HepG2 (cell line): ENCODE measurements at regions not wholly inside any gene's neighbourhood (a gene's known extent, or its start where the extent isn't known, plus 50 kb on each side); places are given as distances from the start of the nearest gene placed in this dataset.

Experiments used
- ATAC-seq: fragments of 200-7000 bp; cut with Tn5 transposase; 3 replicates; pipeline ENCODE4 v1.9.1; 2020; ENCODE audit warnings: mild to moderate bottlenecking, moderate library complexity
- BruUV-seq: library from RNA; stranded (reverse); fragments of 400-500 nt; replicated peaks from 2 replicates; lab custom pipeline; 2021; lab: Mats Ljungman, UMichigan
- CTCF ChIA-PET: fragments of 300-600 bp; formaldehyde crosslinking; extraction: SDS; loops from one replicate; lab custom pipeline; 2021; ENCODE audit warnings: low total read pairs, inconsistent platforms, low intra/inter-chr PET ratio; lab: Yijun Ruan, JAX
- POLR2A ChIA-PET: fragments of 350-600 bp; sonication (Branson Sonifier 250); formaldehyde crosslinking; loops from one replicate; lab custom pipeline; 2020; ENCODE audit warnings: antibody characterized with exemption, inconsistent platforms; lab: Yijun Ruan, JAX
- DNase-seq: peaks from one replicate; pipeline ENCODE4 v3.0.0-alpha.2; 2015; ENCODE audit warnings: low spot score
- FAIRE-seq: peaks from 3 replicates; lab custom pipeline; 2011; peaks lifted over from hg19 to GRCh38; lab: Jason Lieb, UNC
- H2AFZ ChIP-seq: one replicate; pipeline ENCODE4 v1.6.1; 2011; ENCODE audit warnings: low read length, inconsistent platforms
- H3K27ac ChIP-seq: fragments of 300-600 bp; 3 replicates; pipeline ENCODE4 v1.8.0; 2011; ENCODE audit warnings: mixed run types, mild to moderate bottlenecking, mixed read lengths, low read length, inconsistent platforms; ENCODE audit not compliant: insufficient read depth; ENCODE audit errors: extremely low read length
- H3K27me3 ChIP-seq, 2 experiments: fragments of 200-600 bp in 1 of 2; 2 replicates in 1 of 2; 3 replicates in 1 of 2; pipeline versions ENCODE4 v1.6.0 to v1.8.0; 2011; ENCODE audit warnings: low read length in 2 of 2, mild to moderate bottlenecking in 2 of 2, moderate library complexity in 2 of 2, inconsistent platforms in 1 of 2; ENCODE audit not compliant: insufficient read depth in 2 of 2, control insufficient read depth in 1 of 2
- H3K36me3 ChIP-seq, 2 experiments: fragments of 200-600 bp in 1 of 2; replicated peaks in 1 of 2; 2 replicates in 1 of 2; 3 replicates in 1 of 2; pipeline versions ENCODE4 v1.5.1 to v1.8.0; 2011; ENCODE audit warnings: low read length in 2 of 2, inconsistent platforms in 1 of 2; ENCODE audit not compliant: insufficient read depth in 2 of 2, control insufficient read depth in 1 of 2
- H3K4me1 ChIP-seq: 2 replicates; pipeline ENCODE4 v1.5.1; 2012; ENCODE audit warnings: low read length, inconsistent platforms; ENCODE audit not compliant: insufficient read depth
- H3K4me2 ChIP-seq: 2 replicates; pipeline ENCODE4 v1.6.0; 2011; ENCODE audit warnings: low read depth, low read length, inconsistent platforms
- H3K4me3 ChIP-seq, 3 experiments: fragments of 200-600 bp in 1 of 3; sonication (generic), shearing (Covaris generic) in 1 of 3; replicated peaks in 1 of 3; 2 replicates each; pipeline ENCODE4 v1.5.1; 2011 to 2016; ENCODE audit warnings: low read length in 3 of 3, inconsistent platforms in 2 of 3, low read depth in 2 of 3, mild to moderate bottlenecking in 2 of 3, control low read depth in 1 of 3, mixed read lengths in 1 of 3; ENCODE audit not compliant: insufficient read depth in 1 of 3
- H3K79me2 ChIP-seq: one replicate; pipeline ENCODE4 v1.6.1; 2011; ENCODE audit warnings: low read length, inconsistent platforms; ENCODE audit not compliant: insufficient read depth
- H3K9ac ChIP-seq: 2 replicates; pipeline ENCODE4 v1.6.0; 2011; ENCODE audit warnings: mild to moderate bottlenecking, low read depth, low read length, inconsistent platforms; ENCODE audit not compliant: insufficient read depth
- H3K9me3 ChIP-seq: 2 replicates; pipeline ENCODE4 v1.5.1; 2012; ENCODE audit warnings: mild to moderate bottlenecking, low read length
- H4K20me1 ChIP-seq: 2 replicates; pipeline ENCODE4 v1.6.0; 2011; ENCODE audit warnings: inconsistent platforms, mild to moderate bottlenecking, low read length, moderate library complexity; ENCODE audit not compliant: insufficient read depth
- ARNT ChIP-seq: fragments of 450-650 bp; IDR thresholded peaks from 2 replicates; pipeline ENCODE4 v1.6.1; 2017
- CAMTA2 ChIP-seq: sonication (generic); formaldehyde crosslinking; IDR thresholded peaks from 2 replicates; pipeline ENCODE4 v1.4.0; 2020; ENCODE audit warnings: mild to moderate bottlenecking, missing genetic modification reagents, borderline replicate concordance
- FOXJ3 ChIP-seq: sonication (generic); formaldehyde crosslinking; IDR thresholded peaks from 2 replicates; pipeline ENCODE4 v1.4.0; 2020; ENCODE audit warnings: missing genetic modification reagents, mild to moderate bottlenecking, borderline replicate concordance
- HNF4A ChIP-seq: sonication (generic); formaldehyde crosslinking; IDR thresholded peaks from 2 replicates; pipeline ENCODE4 v1.4.0; 2020; ENCODE audit warnings: missing genetic modification reagents
- NR2F1 ChIP-seq, 2 experiments: fragments of 450-650 bp in 1 of 2; formaldehyde crosslinking in 1 of 2; IDR thresholded peaks; 2 replicates each; pipeline versions ENCODE4 v1.5.0 to v1.6.1; 2016 to 2020; ENCODE audit warnings: mild to moderate bottlenecking in 1 of 2, missing compliant biosample characterization in 1 of 2, missing genetic modification reagents in 1 of 2, moderate library complexity in 1 of 2
- RAD51 ChIP-seq: fragments of 450-650 bp; IDR thresholded peaks from 2 replicates; pipeline ENCODE4 v1.6.1; 2016; ENCODE audit warnings: borderline replicate concordance
- SOX13 ChIP-seq, 3 experiments: fragments of 450-650 bp in 1 of 3; sonication (generic) in 1 of 3; formaldehyde crosslinking in 1 of 3; IDR thresholded peaks in 2 of 3; conservative IDR thresholded peaks in 1 of 3; 2 replicates each; pipeline versions ENCODE4 v1.5.0 to v1.6.1; 2016 to 2020; ENCODE audit warnings: antibody characterized with exemption in 1 of 3, mild to moderate bottlenecking in 1 of 3, missing compliant biosample characterization in 1 of 3, missing genetic modification reagents in 1 of 3, moderate library complexity in 1 of 3
- TCF7 ChIP-seq: sonication (generic); IDR thresholded peaks from 2 replicates; pipeline ENCODE4 v1.6.1; 2016; ENCODE audit warnings: antibody characterized with exemption, low read depth
- TEAD2 ChIP-seq: sonication (generic); formaldehyde crosslinking; IDR thresholded peaks from 2 replicates; pipeline ENCODE4 v1.9.0; 2021; ENCODE audit warnings: missing genetic modification reagents
- U2AF1 ChIP-seq: fragments of 200-400 bp; formaldehyde crosslinking; optimal IDR thresholded peaks from 2 replicates; pipeline ENCODE3; 2017; ENCODE audit warnings: mild to moderate bottlenecking, low read depth, low read length
- ZFYVE20 ChIP-seq: sonication (generic); formaldehyde crosslinking; IDR thresholded peaks from 2 replicates; pipeline ENCODE4 v1.8.0; 2023; ENCODE audit warnings: low read depth, mild to moderate bottlenecking, moderate library complexity, missing genetic modification reagents, borderline replicate concordance
- ZMAT3 ChIP-seq: sonication (generic); formaldehyde crosslinking; conservative IDR thresholded peaks from 2 replicates; pipeline ENCODE4 v1.7.0; 2021; ENCODE audit warnings: missing genetic modification reagents
- ZNF564 ChIP-seq: sonication (generic); formaldehyde crosslinking; IDR thresholded peaks from 2 replicates; pipeline ENCODE4 v1.8.1; 2023; ENCODE audit warnings: mild to moderate bottlenecking, missing genetic modification reagents
- WGBS: methylation state at CpG from one replicate; pipeline ENCODE4 v1.1.6; 2017; ENCODE audit warnings: low lambda C conversion rate; 5-methylcytosine and 5-hydroxymethylcytosine counted together
- in situ Hi-C: cut with HindIII; loops from 2 replicates; pipeline ENCODE4 v1.10.0; 2017; ENCODE audit warnings: low pct_unique_long_range_greater_than_20kb; ENCODE audit not compliant: extremely low pct_ligation_motif_present
- intact Hi-C: fragments of 100-400 bp; cut with micrococcal nuclease; formaldehyde crosslinking; loops from one replicate; pipeline ENCODE4 v1.10.0; 2022; ENCODE audit not compliant: unreplicated experiment
- TF ChIP-seq, protein P1 (sequence below): IDR thresholded peaks from 2 replicates; pipeline ENCODE4 v1.6.1; 2016; ENCODE audit warnings: mild to moderate bottlenecking
- TF ChIP-seq, protein P2 (sequence below): sonication (generic); formaldehyde crosslinking; IDR thresholded peaks from 2 replicates; pipeline ENCODE4 v1.4.0; 2020; ENCODE audit warnings: missing genetic modification reagents
- TF ChIP-seq, protein P3 (sequence below): sonication (generic); formaldehyde crosslinking; IDR thresholded peaks from 2 replicates; pipeline ENCODE4 v1.4.0; 2020; ENCODE audit warnings: missing genetic modification reagents; ENCODE audit errors: not compliant biosample characterization

DNA sequence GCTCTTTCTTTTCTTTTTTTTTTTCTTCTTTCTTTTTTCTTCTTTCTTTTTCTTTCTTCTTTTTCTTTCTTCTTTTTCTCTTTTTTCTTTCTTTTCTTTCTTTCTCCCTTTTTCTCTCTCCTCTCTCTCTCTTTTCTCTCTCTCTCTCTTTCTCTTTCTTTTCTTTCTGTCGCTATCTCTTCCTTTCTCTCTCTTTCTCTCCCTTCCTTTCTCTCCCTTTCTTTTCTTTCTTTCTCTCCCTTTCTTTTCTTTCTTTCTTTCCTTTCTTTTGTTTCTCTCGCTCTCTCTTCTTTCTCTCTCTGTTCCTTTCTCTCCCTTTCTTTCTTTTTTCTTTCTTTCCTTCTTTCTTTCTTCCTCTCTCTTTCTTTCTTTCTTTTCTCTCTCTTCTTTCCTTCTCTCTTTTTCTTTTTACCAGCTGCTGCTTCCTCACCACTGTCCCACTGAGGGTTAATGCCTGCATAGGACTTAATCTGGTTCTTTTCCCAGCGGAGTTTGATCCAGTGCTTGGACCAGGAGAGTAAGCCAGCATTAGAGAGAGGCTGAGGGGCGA is 145.4 kb upstream of the SIX2 start:
- H3K27me3 ChIP-seq: peaks cover 0 to 7% of the 10 kb centered on the region in 2 experiments; a peak in 3 of 5 replicates
- ChIA-PET CTCF (no interaction called here), POLR2A (no interaction called here)
- TF ChIP-seq RAD51 (0 out of 2 replicates have a peak, but pooled peaks have one; percentile 21), FOXJ3 (CRISPR knock-in tag) (no peak), ZMAT3 (CRISPR knock-in tag) (no peak), ARNT (no peak), TCF7 (no peak), NR2F1 (CRISPR knock-in tag; IDR thresholded peaks at IDR 0.05) (no peak), ZFYVE20 (no peak)
- TF ChIP-seq, protein P1, sequence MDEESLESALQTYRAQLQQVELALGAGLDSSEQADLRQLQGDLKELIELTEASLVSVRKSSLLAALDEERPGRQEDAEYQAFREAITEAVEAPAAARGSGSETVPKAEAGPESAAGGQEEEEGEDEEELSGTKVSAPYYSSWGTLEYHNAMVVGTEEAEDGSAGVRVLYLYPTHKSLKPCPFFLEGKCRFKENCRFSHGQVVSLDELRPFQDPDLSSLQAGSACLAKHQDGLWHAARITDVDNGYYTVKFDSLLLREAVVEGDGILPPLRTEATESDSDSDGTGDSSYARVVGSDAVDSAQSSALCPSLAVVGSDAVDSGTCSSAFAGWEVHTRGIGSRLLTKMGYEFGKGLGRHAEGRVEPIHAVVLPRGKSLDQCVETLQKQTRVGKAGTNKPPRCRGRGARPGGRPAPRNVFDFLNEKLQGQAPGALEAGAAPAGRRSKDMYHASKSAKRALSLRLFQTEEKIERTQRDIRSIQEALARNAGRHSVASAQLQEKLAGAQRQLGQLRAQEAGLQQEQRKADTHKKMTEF (CRISPR knock-in tag): no peak
- no peak for ATAC-seq
- no peaks in the 10 kb centered on the region for H3K4me1 ChIP-seq
- H3K9me3 ChIP-seq: peaks cover 14% of the 10 kb centered on the region
- DNase-seq: no peak
- 5% methylated on average over 4 of the region's 4 CpGs for WGBS
- no peak for FAIRE-seq
- H3K36me3 ChIP-seq: no peaks in the 10 kb centered on the region
- H2AFZ ChIP-seq: no peak overlapping the region
- BruUV-seq: no TSS peak
- no peaks in the 10 kb centered on the region for H4K20me1 ChIP-seq
- intact Hi-C loops: no loop called here
- H3K4me2 ChIP-seq: no peak overlapping the region
- H3K9ac ChIP-seq: no peak overlapping the region
- no peak overlapping the region for H3K27ac ChIP-seq
- H3K4me3 ChIP-seq: no peak overlapping the region
- in situ Hi-C loops: no loop called here
- no peaks in the 10 kb centered on the region for H3K79me2 ChIP-seq

DNA sequence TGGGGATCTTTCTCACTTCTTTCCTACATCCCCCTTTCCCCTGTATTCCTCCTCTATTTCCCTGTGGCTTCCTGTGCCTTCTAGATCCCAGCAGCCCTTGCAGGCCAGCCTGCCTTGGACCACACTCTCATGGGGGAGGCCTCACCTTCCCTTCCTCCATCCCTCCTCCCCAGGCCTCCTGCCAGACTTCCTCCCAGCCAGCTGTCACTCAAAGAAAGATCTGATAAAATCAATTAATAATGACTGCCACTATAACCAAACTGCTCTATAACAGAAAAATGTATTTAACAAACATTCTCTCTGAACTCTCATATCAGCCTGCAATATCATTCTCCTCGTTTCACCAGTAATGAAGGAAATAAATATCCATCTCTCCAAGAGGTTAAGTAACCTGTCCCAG is 144.9 kb upstream of the SIX2 start:
- ChIA-PET CTCF (no interaction called here), POLR2A (no interaction called here)
- BruUV-seq: no TSS peak
- Histone ChIP-seq H4K20me1 (no peaks in the 10 kb centered on the region), H3K27me3 (peaks cover 0 to 7% of the 10 kb centered on the region in 2 experiments; a peak in 3 of 5 replicates), H3K4me3 (no peak overlapping the region), H3K36me3 (no peaks in the 10 kb centered on the region), H3K4me2 (no peak overlapping the region), H3K9me3 (peaks cover 14% of the 10 kb centered on the region), H3K9ac (no peak overlapping the region), H3K79me2 (no peaks in the 10 kb centered on the region), H2AFZ (no peak overlapping the region), H3K27ac (no peak overlapping the region), H3K4me1 (no peaks in the 10 kb centered on the region)
- in situ Hi-C loops: no loop called here
- intact Hi-C loops: no loop called here
- no peak for DNase-seq
- 0% methylated on average over 1 of the region's 1 CpG for WGBS
- no peak for FAIRE-seq
- no peak for ATAC-seq
- TF ChIP-seq, protein P2, sequence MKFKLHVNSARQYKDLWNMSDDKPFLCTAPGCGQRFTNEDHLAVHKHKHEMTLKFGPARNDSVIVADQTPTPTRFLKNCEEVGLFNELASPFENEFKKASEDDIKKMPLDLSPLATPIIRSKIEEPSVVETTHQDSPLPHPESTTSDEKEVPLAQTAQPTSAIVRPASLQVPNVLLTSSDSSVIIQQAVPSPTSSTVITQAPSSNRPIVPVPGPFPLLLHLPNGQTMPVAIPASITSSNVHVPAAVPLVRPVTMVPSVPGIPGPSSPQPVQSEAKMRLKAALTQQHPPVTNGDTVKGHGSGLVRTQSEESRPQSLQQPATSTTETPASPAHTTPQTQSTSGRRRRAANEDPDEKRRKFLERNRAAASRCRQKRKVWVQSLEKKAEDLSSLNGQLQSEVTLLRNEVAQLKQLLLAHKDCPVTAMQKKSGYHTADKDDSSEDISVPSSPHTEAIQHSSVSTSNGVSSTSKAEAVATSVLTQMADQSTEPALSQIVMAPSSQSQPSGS (CRISPR knock-in tag): no peak
- TF ChIP-seq SOX13 (IDR thresholded peaks at IDR 0.05) (no peak), SOX13 (CRISPR knock-in tag; conservative IDR thresholded peaks at IDR 0.05 in 1 of 2, IDR thresholded peaks at IDR 0.05 in 1 of 2) (no peak), U2AF1 (no peak), CAMTA2 (CRISPR knock-in tag) (no peak), ZNF564 (CRISPR knock-in tag) (no peak), TEAD2 (CRISPR knock-in tag) (no peak), HNF4A (CRISPR knock-in tag) (no peak)
- TF ChIP-seq, protein P3, sequence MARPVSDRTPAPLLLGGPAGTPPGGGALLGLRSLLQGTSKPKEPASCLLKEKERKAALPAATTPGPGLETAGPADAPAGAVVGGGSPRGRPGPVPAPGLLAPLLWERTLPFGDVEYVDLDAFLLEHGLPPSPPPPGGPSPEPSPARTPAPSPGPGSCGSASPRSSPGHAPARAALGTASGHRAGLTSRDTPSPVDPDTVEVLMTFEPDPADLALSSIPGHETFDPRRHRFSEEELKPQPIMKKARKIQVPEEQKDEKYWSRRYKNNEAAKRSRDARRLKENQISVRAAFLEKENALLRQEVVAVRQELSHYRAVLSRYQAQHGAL (CRISPR knock-in tag): no peak
